ENCODE measurements at regions not wholly inside any gene's neighbourhood (a gene's known extent, or its start where the extent isn't known, plus 50 kb on each side); places are given as distances from the start of the nearest gene placed in this dataset.

DNA sequence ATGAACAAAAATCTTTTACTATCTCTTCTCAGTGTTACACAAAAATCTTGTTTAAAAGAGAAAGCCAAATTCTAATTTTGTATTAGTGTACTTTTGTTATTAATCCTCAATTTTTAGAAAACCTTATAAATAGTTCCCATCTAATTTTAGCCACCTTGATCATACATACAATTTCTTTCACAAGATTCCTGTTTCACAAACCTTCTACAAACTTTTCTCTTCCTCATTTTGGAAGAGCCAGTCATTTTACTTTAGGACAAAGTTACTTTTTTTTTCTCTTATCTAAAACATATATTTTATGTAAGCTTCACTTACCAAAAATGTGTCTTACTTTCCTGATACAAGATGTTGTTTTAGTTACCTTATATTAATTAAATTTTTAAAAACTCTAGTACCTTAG is 161.3 kb downstream of the YIPF5 start:
- Histone ChIP-seq H3K27me3 (ENCODE audit: insufficient read depth, low read length) (no peaks in the 10 kb centered on the region), H3K9me3 (ENCODE audit: insufficient read depth, low read depth, low read length) (peaks cover 52% of the 10 kb centered on the region)

DNA sequence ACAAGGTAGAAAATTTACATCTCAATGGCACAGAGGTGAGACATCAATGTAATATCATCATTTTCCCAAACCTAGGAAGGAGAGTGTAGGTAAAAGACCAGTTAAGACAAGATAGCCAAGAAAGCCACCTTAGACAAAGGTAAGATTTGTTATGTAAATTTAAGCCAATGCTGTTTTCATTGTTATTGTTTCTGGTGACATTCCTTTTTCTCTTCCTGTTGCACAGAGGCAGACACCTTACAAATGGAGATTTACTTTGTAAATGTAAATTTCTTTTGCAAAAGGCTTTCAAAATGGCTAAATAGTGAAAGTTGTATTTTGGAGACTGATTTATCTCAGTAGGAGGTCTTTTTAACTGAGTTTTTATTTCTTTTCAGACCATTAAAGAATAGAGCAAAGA is 159.1 kb downstream of the YIPF5 start:
- peaks cover 6% of the 10 kb centered on the region; the same call in 1 of the 2 replicates for H3K4me1 ChIP-seq (ENCODE audit: insufficient read depth, low read length)
- H3K36me3 ChIP-seq (ENCODE audit: insufficient read depth, low read length) = no peaks in the 10 kb centered on the region
- no peak overlapping the region for H3K4me3 ChIP-seq (ENCODE audit: low read length)
- H3K27me3 ChIP-seq (ENCODE audit: insufficient read depth, low read length) = no peaks in the 10 kb centered on the region
- no peak overlapping the region for H3K9ac ChIP-seq (ENCODE audit: low read depth, low read length)
- H3K9me3 ChIP-seq (ENCODE audit: insufficient read depth, low read depth, low read length) = peaks cover 52% of the 10 kb centered on the region
- peak overlapping the region; percentile 96; the same call in 1 of the 2 replicates for H3K27ac ChIP-seq (ENCODE audit: low read depth, low read length)

More for the DNA sequence above, 161.3 kb downstream of the YIPF5 start:
- Histone ChIP-seq H3K27ac (ENCODE audit: low read depth, low read length) (no peak overlapping the region), H3K36me3 (ENCODE audit: insufficient read depth, low read length) (no peaks in the 10 kb centered on the region), H3K4me3 (ENCODE audit: low read length) (no peak overlapping the region), H3K4me1 (ENCODE audit: insufficient read depth, low read length) (no peaks in the 10 kb centered on the region), H3K9ac (ENCODE audit: low read depth, low read length) (no peak overlapping the region)

DNA sequence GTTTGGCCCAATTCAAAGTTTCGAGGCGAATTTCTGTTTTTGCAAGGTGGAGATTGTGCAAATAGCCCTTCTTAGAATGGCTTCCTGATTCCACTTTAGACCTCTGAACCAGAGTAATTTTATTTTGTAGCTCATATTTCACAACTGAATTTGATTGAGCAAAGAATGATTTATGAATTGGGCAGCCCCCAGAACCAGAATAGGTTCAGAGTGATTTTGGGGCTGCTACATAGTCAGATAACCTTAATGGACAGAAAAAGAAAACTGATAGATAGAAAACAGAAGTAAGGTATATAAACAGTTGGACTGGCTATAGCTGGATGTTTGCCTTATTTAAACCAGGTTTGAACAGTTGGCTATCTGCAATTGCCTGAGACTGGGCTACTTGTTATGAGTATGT is 156.6 kb downstream of the YIPF5 start:
- Histone ChIP-seq H3K4me3 (ENCODE audit: low read length) (no peak overlapping the region), H3K36me3 (ENCODE audit: insufficient read depth, low read length) (no peaks in the 10 kb centered on the region), H3K9ac (ENCODE audit: low read depth, low read length) (no peak overlapping the region), H3K27ac (ENCODE audit: low read depth, low read length) (no peak overlapping the region), H3K9me3 (ENCODE audit: insufficient read depth, low read depth, low read length) (peaks cover 43% of the 10 kb centered on the region), H3K4me1 (ENCODE audit: insufficient read depth, low read length) (peaks cover 14% of the 10 kb centered on the region; the same call in 1 of the 2 replicates), H3K27me3 (ENCODE audit: insufficient read depth, low read length) (no peaks in the 10 kb centered on the region)
- WGBS = 97% methylated on average over 2 of the region's 2 CpGs

DNA sequence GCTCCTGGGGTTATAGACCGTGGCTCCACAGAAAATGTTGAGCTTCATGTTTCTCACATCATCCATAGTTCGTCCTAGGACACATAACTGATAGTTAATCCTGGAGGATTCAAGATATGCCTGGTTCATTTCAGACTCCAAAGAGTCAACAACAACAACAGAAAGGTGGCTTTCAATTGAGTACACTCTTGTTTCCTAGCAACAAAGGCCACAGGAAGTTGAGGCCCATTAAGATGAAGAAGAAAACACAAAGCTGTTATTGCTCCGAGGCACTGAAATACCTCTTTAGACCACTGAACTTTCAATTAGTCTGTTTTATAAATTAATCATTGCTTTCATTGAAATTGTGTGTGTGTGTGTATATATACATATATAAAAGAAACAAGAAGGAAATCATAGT is 154.5 kb downstream of the YIPF5 start:
- Histone ChIP-seq H3K27ac (ENCODE audit: low read depth, low read length) (no peak overlapping the region), H3K27me3 (ENCODE audit: insufficient read depth, low read length) (no peaks in the 10 kb centered on the region), H3K9ac (ENCODE audit: low read depth, low read length) (no peak overlapping the region), H3K4me1 (ENCODE audit: insufficient read depth, low read length) (peaks cover 14% of the 10 kb centered on the region; the same call in 1 of the 2 replicates), H3K4me3 (ENCODE audit: low read length) (no peak overlapping the region), H3K9me3 (ENCODE audit: insufficient read depth, low read depth, low read length) (peaks cover 21% of the 10 kb centered on the region), H3K36me3 (ENCODE audit: insufficient read depth, low read length) (no peaks in the 10 kb centered on the region)
- WGBS = 98% methylated on average over 2 of the region's 3 CpGs

DNA sequence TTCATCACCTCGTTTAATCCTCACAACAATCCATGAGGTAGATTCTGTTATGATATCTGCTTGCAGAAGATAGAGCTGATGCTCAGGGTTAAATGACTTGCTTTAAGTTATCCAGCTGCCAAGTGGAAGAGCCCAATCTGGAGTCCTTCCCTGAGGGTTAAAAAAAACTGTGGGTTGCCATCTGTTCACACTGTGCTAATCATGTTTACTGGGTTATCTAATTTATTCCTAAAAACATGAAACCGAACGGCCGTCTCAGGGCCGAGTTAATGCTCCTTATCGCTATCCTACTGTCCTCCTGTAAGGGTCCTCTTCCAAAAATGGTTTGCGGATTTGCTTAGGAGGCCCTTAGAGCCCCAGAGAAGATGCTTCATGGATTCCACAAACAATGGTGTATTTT is 153.3 kb downstream of the YIPF5 start:
- H3K27me3 ChIP-seq (ENCODE audit: insufficient read depth, low read length) = no peaks in the 10 kb centered on the region
- no peaks in the 10 kb centered on the region for H3K36me3 ChIP-seq (ENCODE audit: insufficient read depth, low read length)
- WGBS = 96% methylated on average over 6 of the region's 7 CpGs
- no peak overlapping the region for H3K9ac ChIP-seq (ENCODE audit: low read depth, low read length)
- H3K4me3 ChIP-seq (ENCODE audit: low read length) = no peak overlapping the region
- no peak overlapping the region for H3K27ac ChIP-seq (ENCODE audit: low read depth, low read length)
- peaks cover 14% of the 10 kb centered on the region; the same call in 1 of the 2 replicates for H3K4me1 ChIP-seq (ENCODE audit: insufficient read depth, low read length)
- peaks cover 20% of the 10 kb centered on the region for H3K9me3 ChIP-seq (ENCODE audit: insufficient read depth, low read depth, low read length)

DNA sequence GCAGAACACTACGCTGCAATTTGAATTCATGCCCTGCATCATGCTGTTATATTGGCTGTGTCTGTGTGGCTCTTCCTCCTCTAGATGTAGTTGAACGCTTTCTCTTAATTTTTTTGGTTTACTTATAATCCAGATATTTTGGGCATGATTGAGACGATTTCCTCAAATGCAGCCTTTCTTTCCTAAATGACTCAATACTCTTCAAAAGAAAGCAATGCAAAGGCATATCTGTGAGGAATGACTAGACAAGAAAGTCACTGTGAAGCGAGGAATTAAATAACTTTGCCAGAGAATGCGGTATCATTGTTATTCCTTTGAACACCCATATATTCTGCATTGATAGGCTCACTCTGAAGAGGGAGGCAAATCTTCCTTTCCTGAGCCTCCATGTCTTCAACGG is 152.8 kb downstream of the YIPF5 start:
- WGBS = 92% methylated on average over 3 of the region's 6 CpGs
- H3K9me3 ChIP-seq (ENCODE audit: insufficient read depth, low read depth, low read length) = peaks cover 24% of the 10 kb centered on the region
- H3K27me3 ChIP-seq (ENCODE audit: insufficient read depth, low read length) = no peaks in the 10 kb centered on the region
- peaks cover 14% of the 10 kb centered on the region; the same call in 1 of the 2 replicates for H3K4me1 ChIP-seq (ENCODE audit: insufficient read depth, low read length)
- H3K4me3 ChIP-seq (ENCODE audit: low read length) = no peak overlapping the region
- no peaks in the 10 kb centered on the region for H3K36me3 ChIP-seq (ENCODE audit: insufficient read depth, low read length)
- H3K27ac ChIP-seq (ENCODE audit: low read depth, low read length) = no peak overlapping the region
- H3K9ac ChIP-seq (ENCODE audit: low read depth, low read length) = no peak overlapping the region

DNA sequence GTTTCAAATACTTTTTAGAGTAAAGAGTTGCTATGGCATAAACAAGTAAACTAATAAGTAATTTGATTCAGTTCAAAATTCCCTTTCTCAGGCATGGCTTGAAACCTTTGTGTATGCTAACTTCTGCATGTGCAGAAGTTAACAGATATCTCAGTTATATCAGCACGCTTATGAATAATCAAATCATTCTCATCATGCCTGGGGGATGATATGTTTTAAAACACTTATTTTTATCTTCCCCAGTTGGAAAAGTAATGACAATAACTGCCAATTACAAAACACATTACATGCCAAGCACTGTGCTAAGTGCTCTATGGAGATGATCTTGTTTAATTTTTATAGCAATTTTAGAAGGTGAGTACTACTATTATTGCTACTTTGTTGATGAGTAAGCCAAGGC is 146.4 kb downstream of the YIPF5 start:
- Histone ChIP-seq H3K4me1 (ENCODE audit: insufficient read depth, low read length) (no peaks in the 10 kb centered on the region), H3K9me3 (ENCODE audit: insufficient read depth, low read depth, low read length) (peaks cover 10% of the 10 kb centered on the region), H3K4me3 (ENCODE audit: low read length) (no peak overlapping the region), H3K36me3 (ENCODE audit: insufficient read depth, low read length) (no peaks in the 10 kb centered on the region), H3K27ac (ENCODE audit: low read depth, low read length) (no peak overlapping the region), H3K9ac (ENCODE audit: low read depth, low read length) (no peak overlapping the region), H3K27me3 (ENCODE audit: insufficient read depth, low read length) (no peaks in the 10 kb centered on the region)
- 100% methylated on average over 1 of the region's 1 CpG for WGBS

DNA sequence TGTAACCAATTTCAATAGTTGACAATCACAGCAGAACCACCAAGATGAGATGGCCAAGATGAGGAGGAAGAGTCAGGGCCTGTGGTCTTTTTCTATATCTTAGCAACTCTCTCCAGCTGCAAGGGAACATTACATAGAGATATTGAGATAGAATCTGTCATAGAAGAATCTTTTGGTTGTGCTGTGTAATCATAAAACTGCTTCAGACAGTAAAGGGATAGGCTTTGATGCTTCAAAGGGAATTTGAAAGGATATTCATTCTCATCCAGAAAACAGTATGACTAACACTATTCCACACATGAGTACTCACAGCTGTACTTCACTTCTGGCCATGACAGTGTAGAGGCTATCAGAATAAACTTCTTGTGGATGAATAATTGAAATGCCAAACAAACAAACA is 145.9 kb downstream of the YIPF5 start:
- no peaks in the 10 kb centered on the region for H3K36me3 ChIP-seq (ENCODE audit: insufficient read depth, low read length)
- H3K4me1 ChIP-seq (ENCODE audit: insufficient read depth, low read length) = no peaks in the 10 kb centered on the region
- H3K27ac ChIP-seq (ENCODE audit: low read depth, low read length) = no peak overlapping the region
- no peak overlapping the region for H3K9ac ChIP-seq (ENCODE audit: low read depth, low read length)
- no peak overlapping the region for H3K4me3 ChIP-seq (ENCODE audit: low read length)
- no peaks in the 10 kb centered on the region for H3K27me3 ChIP-seq (ENCODE audit: insufficient read depth, low read length)
- peaks cover 10% of the 10 kb centered on the region for H3K9me3 ChIP-seq (ENCODE audit: insufficient read depth, low read depth, low read length)

DNA sequence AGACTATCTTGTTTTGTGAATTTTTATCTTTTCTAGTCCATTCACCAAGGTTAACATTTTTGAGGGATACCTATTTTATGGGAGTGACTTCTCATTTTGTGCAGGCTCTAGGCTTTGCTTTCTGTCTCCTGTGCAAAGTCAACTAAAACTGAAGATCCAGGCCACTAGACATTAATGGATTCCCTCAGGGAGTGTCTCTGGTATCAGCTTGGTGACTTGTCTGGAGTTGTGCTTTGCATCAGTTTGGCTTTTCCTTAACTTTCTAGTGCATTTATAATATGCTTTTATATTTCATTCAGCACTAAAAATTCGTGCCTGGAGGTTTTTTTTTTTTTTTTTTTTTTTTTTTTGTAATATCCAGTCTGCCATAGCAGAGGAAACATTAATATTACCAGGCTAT is 144.2 kb downstream of the YIPF5 start:
- Histone ChIP-seq H3K27ac (ENCODE audit: low read depth, low read length) (no peak overlapping the region), H3K4me3 (ENCODE audit: low read length) (no peak overlapping the region), H3K36me3 (ENCODE audit: insufficient read depth, low read length) (no peaks in the 10 kb centered on the region), H3K9me3 (ENCODE audit: insufficient read depth, low read depth, low read length) (peaks cover 9% of the 10 kb centered on the region), H3K27me3 (ENCODE audit: insufficient read depth, low read length) (no peaks in the 10 kb centered on the region), H3K4me1 (ENCODE audit: insufficient read depth, low read length) (no peaks in the 10 kb centered on the region), H3K9ac (ENCODE audit: low read depth, low read length) (no peak overlapping the region)
- no CpG with 5 or more reads among the region's 1 CpG for WGBS

DNA sequence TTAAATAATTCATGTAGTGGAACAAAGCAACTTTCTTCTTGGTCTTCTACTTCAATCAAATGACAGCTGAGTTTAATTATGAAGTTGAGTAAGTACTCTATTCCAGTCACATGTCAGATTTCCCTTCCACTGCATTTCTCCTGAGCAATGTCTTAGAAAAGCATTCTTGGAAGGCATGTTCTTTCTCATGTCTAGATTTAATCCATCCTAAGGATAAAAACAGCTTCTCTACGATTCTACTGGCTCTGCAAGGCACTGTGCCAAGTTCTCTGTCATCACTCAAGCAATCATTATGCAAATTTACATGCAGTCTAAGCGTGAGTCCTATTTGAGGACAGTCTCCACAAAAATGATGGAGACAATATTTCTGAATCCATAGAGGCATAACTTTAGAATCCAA is 142.4 kb downstream of the YIPF5 start:
- H3K36me3 ChIP-seq (ENCODE audit: insufficient read depth, low read length) = no peaks in the 10 kb centered on the region
- no peak overlapping the region for H3K4me3 ChIP-seq (ENCODE audit: low read length)
- no peak overlapping the region for H3K9ac ChIP-seq (ENCODE audit: low read depth, low read length)
- H3K27ac ChIP-seq (ENCODE audit: low read depth, low read length) = no peak overlapping the region
- H3K27me3 ChIP-seq (ENCODE audit: insufficient read depth, low read length) = no peaks in the 10 kb centered on the region
- H3K4me1 ChIP-seq (ENCODE audit: insufficient read depth, low read length) = no peaks in the 10 kb centered on the region
- WGBS = 93% methylated on average over 2 of the region's 2 CpGs
- H3K9me3 ChIP-seq (ENCODE audit: insufficient read depth, low read depth, low read length) = no peaks in the 10 kb centered on the region

DNA sequence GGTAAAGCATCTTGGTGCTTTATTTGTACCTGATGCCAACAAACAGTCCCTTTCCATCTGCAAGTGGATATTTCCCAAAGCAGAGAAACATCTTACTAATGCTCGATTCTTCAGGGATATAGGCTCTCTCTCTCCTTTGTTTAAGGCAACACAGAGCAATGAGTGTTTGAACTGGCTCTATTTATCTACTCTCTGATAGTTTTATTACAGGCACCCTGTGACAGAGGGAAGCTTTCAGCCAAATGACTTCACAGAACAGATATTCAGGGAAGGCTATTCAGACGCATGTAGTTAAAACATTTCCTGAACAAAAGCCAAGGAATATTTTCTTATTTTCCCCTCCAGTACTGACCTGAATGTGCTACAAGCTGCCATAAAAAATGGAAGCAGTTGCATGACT is 141.8 kb downstream of the YIPF5 start:
- Histone ChIP-seq H3K9ac (ENCODE audit: low read depth, low read length) (no peak overlapping the region), H3K27me3 (ENCODE audit: insufficient read depth, low read length) (no peaks in the 10 kb centered on the region), H3K9me3 (ENCODE audit: insufficient read depth, low read depth, low read length) (no peaks in the 10 kb centered on the region), H3K36me3 (ENCODE audit: insufficient read depth, low read length) (no peaks in the 10 kb centered on the region), H3K4me1 (ENCODE audit: insufficient read depth, low read length) (no peaks in the 10 kb centered on the region), H3K27ac (ENCODE audit: low read depth, low read length) (no peak overlapping the region), H3K4me3 (ENCODE audit: low read length) (no peak overlapping the region)
- WGBS = 95% methylated on average over 2 of the region's 2 CpGs

DNA sequence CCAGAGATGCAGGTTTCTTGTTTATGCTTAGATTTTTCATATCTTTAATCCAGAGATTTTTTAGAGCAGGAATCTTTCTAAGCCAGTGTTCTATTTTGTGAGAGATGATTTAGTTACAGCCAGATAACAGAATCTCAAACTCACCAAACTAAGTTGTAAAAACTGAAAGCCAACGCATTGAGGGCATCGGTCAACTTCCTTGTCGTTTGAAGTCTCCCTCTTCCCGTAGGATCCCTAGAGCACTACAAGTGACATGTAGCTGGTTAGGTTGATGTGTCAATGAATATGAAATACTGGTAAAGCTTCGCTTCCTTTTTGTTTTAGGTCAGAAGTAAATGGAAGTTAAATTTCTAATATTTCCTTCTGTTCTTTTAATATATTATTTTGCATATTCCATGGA is 139.6 kb downstream of the YIPF5 start:
- no peak overlapping the region for H3K27ac ChIP-seq (ENCODE audit: low read depth, low read length)
- H3K36me3 ChIP-seq (ENCODE audit: insufficient read depth, low read length) = no peaks in the 10 kb centered on the region
- H3K27me3 ChIP-seq (ENCODE audit: insufficient read depth, low read length) = no peaks in the 10 kb centered on the region
- whole genome bisulfite sequencing = 90% methylated on average over 5 of the region's 5 CpGs
- no peaks in the 10 kb centered on the region for H3K9me3 ChIP-seq (ENCODE audit: insufficient read depth, low read depth, low read length)
- no peak overlapping the region for H3K9ac ChIP-seq (ENCODE audit: low read depth, low read length)
- H3K4me1 ChIP-seq (ENCODE audit: insufficient read depth, low read length) = no peaks in the 10 kb centered on the region
- H3K4me3 ChIP-seq (ENCODE audit: low read length) = no peak overlapping the region

All from HUES64 (cell line).